Activated CD4-positive, alpha-beta T cell treated with anti-CD3 and anti-CD28 coated beads, Interleukin-2, amount 50 U/mL, for 48 hours (primary cell): ENCODE measurements at regions not wholly inside any gene's neighbourhood (a gene's known extent, or its start where the extent isn't known, plus 50 kb on each side); places are given as distances from the start of the nearest gene placed in this dataset.

Source experiments
- DNase-seq, 2 experiments: peaks; one replicate each; pipeline ENCODE4 v3.0.0-alpha.2; 2020

GRCh38 chr3:40997711-40998519 is 201.4 kb upstream of the CTNNB1 start:
- DNase-seq: no peak

GRCh38 chr3:40999682-41000081 is 199.6 kb upstream of the CTNNB1 start:
- no peak for DNase-seq

DNA sequence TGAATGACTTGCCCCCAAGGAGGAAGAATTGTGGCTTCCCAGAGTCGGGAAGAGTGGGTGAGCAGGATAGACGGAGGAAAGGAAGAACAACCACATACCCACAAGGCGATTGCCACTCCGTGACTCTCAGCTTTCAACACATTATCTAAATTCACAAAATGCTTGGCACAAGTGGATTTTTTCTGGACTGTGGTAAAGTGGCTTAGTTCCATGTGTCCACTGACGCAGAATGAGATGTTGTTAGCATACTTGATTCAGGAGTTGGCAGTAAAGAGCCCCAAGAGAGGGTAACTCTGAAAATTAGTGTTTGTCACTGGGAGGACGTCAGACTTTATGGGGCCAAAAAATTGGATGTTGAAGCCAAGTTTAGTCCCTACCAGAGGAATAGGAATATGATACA is 198.8 kb upstream of the CTNNB1 start:
- DNase-seq: no peak

GRCh38 chr3:41001556-41001955 is 197.7 kb upstream of the CTNNB1 start:
- DNase-seq: no peak

- DNase-seq: no peak
These were observed 197.2 kb upstream of the CTNNB1 start for GRCh38 chr3:41002104-41002503.

DNA sequence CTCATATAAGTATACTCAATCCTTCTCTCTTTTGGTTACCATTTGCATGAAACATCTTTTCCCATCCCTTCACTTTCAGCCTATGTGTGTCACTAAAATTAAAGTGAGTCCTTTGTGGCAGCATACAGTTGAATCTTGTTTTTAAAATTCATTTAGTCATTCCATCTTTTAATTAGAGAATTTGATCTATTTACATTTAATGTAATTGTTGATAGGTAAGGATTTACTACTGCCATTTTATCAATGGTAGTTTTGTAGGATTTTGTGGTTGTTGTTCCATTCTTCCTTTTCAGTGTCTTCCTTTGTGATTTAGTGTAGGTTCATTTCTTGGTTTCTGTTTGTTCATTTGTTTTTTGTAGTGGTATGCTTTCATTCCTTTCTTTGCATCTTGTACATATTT is 191.9 kb upstream of the CTNNB1 start:
- no peak for DNase-seq

- DNase-seq: no peak
These were observed 187.5 kb upstream of the CTNNB1 start for GRCh38 chr3:41011854-41012253.

DNA sequence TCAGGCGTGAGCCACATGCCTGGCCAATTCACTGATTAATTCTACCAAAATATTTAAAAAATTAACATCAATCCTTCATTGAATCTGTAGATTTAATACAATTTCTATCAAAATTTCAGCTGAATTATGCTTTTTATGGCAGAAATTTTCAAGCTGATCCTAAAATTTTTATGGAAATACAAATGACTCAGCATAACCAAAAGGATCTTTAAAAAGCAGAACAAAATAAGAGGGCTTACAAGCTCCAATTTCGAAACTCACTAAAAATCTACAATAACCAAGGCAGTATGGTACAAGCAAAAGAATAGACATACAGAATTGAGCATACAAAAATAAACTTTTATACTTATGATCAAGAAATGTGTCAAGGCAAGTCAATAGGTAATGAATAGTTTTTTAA is 180.4 kb upstream of the CTNNB1 start:
- DNase-seq: no peak

- no peak for DNase-seq
These were observed 175.1 kb upstream of the CTNNB1 start for GRCh38 chr3:41024031-41024836.

- no peak for DNase-seq
These were observed 172.7 kb upstream of the CTNNB1 start for GRCh38 chr3:41026394-41027177.

DNA sequence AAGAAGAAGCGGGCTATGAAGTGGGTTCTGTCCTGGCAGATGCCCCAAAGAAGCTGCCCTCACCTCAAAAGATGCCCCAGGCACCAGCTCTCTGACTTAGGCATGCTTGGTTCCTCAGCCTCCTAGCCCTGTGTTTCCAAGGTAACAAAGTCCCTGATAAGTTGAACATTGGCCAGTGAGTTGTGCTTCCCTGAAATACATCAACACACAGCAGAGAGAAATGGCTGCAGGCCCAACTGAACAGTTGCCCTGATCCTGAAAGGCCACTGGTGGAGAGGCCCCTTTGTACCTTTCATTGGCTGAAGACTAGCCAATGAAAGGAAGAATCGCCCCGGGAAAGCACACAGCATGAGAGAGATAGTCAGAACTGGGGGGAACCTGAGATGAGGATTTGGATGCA is 169.9 kb upstream of the CTNNB1 start:
- no peak for DNase-seq

- no peak for DNase-seq
These were observed 169.1 kb upstream of the CTNNB1 start for GRCh38 chr3:41030220-41030619.

DNA sequence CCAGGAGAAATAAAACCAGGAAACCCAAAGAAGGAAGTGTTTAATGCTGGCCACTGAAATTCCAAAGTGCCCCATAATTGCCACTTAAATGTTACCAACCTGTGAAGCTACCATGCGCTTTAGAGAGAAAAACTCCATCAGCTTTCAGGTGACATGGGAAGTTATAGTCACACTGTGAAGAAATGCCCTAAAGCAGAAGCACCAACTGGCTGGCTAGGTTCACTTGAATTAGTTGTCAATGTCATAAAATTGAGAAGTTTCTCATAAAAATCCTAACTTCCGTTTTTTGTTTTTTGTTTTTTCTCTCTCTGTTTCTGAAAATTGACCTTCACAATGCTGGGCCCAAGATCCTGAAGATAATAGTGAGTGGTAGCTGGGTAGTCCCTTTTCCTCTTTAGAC is 167.9 kb upstream of the CTNNB1 start:
- no peak for DNase-seq

DNA sequence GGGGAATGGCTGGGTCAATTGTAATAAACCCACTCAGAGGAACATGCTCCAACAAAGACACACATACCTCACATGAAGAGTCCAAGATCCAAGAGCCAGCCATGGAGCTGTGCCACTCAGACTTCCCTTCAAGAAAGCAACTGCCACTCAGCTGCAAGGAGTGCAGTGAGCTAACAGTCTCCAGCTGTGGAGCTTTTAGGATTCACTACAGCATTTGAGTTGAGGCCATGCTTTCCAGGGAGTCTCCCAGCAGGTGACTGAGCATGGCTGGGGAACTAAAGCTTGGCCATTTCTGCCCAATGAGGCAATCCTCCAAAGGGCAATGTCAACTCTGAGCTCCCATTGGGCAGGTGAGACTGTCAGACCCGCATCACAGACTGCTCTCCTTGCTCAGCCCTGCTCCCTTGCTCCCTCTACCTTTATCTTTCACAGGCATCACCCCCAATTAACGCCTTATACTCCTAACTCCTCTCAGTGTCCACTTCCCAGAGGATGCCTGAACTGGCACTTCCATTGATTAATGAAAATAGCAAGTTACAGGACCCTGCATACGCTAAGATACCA is 165.3 kb upstream of the CTNNB1 start:
- no peak for DNase-seq

DNA sequence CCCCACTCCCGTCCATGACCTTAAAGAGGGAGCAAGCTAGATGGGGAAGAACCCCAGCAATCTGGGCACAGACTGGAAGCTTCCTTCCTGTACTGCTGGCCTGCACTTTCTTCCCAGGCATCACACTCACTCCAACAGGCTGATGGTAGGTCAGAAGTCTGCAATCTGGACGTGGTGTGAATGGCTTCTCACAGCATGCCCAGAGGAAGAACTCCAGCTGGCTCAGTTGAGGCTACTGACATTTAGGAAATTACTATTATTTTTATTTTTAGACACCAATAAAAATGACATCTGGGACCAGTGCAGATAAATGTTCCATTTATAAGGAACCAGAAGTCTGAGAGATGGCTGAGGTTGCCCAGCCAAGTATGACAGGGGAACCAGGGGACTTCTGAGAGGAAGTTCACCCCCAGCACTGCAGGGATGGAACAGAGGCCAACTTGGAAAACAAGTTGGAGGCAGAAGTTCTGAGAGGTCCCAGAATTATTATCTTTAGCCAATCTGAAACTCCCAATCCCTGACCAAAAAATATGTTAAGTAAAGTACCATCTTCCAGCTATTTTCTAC is 163.8 kb upstream of the CTNNB1 start:
- DNase-seq: no peak

DNA sequence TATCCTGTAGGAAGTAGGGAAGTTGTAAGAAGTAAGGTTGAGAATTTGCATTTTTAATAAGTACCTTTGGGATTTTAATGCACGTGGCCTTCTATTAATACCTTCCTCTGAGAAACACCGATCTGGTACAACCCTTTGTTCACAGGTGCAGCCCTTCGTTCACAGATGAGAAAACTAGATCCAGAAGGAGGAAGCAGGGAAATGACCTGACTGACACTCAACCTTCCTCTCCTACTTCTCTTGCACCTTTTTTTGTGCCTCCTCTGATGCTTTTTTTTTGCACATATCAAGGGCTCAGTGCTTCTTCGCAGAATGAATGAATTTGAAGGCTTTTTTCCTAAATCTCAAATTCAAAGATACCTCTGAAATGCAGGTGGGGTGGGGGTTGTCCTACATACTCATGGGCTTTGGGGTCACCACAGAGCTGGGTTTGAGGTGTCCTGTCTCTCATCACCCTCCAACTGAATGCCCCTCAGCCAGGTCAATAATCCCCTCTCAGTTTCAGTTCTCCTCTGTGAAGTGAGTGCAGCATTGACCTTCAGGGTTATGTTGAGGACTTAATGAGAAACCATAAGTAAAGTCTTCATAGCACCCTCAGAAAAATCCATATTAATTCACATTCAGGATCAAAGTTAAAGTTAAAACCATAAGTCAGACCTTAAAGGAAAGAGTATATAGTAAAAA is 161.5 kb upstream of the CTNNB1 start:
- no peak for DNase-seq

DNA sequence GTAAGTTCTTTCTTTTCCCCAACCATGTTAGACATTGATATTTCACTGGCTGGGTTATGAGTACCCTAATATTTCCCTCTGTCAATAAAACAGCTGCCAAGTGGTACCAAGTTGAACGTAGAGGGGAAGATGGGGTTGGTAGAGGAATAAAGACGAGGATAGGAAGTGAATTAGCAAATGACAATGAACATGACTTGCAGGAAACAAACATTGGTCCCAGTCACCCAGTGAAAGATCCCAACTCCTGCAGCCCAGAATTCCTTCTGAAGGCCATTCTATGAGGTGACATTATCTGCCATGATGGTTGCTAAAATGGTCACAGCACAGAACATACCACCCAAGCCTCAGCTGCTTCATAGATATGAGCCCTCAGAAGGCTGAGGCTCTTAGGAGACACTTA is 159.0 kb upstream of the CTNNB1 start:
- no peak for DNase-seq

GRCh38 chr3:41041462-41041861 is 157.8 kb upstream of the CTNNB1 start:
- DNase-seq: no peak

DNA sequence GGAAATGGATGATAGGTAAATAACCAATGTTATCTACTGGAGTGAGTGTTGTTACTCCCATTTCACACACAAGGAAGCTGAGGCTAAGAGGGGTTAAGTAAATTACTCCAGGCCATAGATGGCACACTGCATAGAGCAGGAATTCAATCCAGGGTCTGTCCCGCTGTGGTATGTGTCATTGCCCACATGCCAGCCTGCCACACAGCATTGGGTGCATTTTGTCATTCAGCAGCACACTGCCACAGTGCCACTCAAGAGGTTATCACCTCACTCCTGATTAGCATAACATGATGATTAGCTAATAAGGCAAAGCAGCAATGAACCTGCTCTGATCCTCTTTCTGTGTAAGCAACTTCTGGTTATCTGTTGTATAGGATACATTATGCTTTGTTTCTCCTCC is 157.4 kb upstream of the CTNNB1 start:
- DNase-seq: no peak

DNA sequence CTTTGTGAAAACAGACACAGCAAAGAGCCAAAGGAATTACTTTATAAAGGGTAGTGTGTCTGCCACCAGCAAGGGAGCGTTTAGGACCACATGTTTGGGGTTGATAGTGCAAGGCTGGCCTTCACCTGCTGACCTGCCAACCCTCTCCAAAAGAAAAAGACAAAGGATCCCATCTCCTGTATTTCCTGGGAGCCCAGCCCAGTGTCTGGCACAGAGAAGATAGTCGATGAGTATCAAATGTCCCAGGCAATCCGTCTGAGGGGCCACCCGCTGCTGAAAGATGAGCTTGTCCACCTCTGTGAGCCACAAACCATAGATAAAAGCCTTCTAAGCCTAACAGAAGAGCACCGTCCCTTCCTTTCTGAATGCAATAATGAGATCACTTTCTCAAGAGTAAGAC is 154.8 kb upstream of the CTNNB1 start:
- no peak for DNase-seq

DNA sequence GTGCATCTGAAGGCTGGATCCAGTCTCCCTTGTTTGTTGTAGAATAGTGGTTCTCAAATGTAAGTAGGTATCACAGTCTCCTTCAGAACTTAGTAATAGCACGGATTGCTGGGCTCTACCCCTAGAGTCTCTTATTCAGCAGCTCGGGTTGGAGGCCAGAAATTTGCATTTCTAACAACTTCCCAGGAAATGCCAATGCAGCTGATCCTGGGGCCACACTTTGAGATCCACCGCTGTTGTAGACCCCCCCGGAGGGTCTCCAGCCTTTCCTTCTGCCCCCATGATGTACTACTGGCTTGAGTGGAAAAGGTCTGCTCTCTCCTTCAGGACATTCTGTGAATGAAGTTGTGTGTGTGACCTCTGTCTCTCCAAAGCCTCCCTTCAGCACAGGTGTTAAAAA is 153.8 kb upstream of the CTNNB1 start:
- no peak for DNase-seq

DNA sequence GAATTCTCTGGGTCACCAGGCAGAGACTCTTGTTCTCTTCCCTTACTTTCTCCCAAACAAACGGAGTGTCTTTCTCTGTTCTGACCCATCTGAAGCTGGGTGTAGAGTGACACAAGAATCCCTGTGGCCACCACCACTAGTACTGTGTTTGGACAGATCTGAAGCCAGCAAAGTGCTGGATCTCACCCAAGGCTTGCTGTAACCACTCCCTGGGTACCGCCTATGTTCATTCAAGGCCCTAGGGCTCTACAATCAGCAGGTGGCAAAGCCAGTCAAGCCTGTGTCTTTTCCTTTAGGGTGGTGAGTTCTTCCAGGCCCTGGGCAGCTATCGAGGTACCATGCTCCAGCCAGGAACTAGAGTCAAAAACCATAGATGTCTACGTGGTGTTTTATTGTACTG is 149.2 kb upstream of the CTNNB1 start:
- no peak for DNase-seq
